GM12878 (cell line): ENCODE measurements at regions not wholly inside any gene's neighbourhood (a gene's known extent, or its start where the extent isn't known, plus 50 kb on each side); places are given as distances from the start of the nearest gene placed in this dataset.

ENCODE experiments used
- BACH1 ChIP-seq: fragments of 450-650 bp; IDR thresholded peaks from 2 replicates; pipeline ENCODE4 v1.6.1; 2017; ENCODE audit warnings: mild to moderate bottlenecking, borderline replicate concordance
- BRCA1 ChIP-seq: IDR thresholded peaks from 2 replicates; pipeline ENCODE4 v1.6.1; 2011; ENCODE audit warnings: low read depth, low read length, improper control_type of control experiment
- CBFB ChIP-seq: IDR thresholded peaks from 2 replicates; pipeline ENCODE4 v1.6.1; 2016; ENCODE audit warnings: antibody characterized with exemption, low read depth
- CHD1 ChIP-seq: IDR thresholded peaks from 2 replicates; pipeline ENCODE4 v1.6.1; 2012; ENCODE audit warnings: low read depth, low read length, improper control_type of control experiment
- CHD2 ChIP-seq: IDR thresholded peaks from 2 replicates; pipeline ENCODE4 v1.6.1; 2011; ENCODE audit warnings: low read depth, low read length, improper control_type of control experiment, borderline replicate concordance
- CREB1 ChIP-seq: IDR thresholded peaks from 2 replicates; pipeline ENCODE4 v1.6.1; 2012; ENCODE audit warnings: low read depth, mild to moderate bottlenecking, inconsistent platforms
- IRF4 ChIP-seq: IDR thresholded peaks from 2 replicates; pipeline ENCODE4 v1.6.1; 2011; ENCODE audit warnings: low read depth, low read length
- KLF5 ChIP-seq: fragments of 450-650 bp; IDR thresholded peaks from 2 replicates; pipeline ENCODE4 v1.6.1; 2014; ENCODE audit warnings: mild to moderate bottlenecking; ENCODE audit not compliant: partially characterized antibody
- LARP7 ChIP-seq: fragments of 450-650 bp; IDR thresholded peaks from 2 replicates; pipeline ENCODE4 v1.6.1; 2017; ENCODE audit warnings: mild to moderate bottlenecking
- MEF2B ChIP-seq: fragments of 450-650 bp; IDR thresholded peaks from 2 replicates; pipeline ENCODE4 v1.6.1; 2018; ENCODE audit warnings: mild to moderate bottlenecking, moderate library complexity; ENCODE audit not compliant: partially characterized antibody, poor library complexity, severe bottlenecking
- MTA3 ChIP-seq: IDR thresholded peaks from 2 replicates; pipeline ENCODE4 v1.6.1; 2012; ENCODE audit warnings: low read length, inconsistent platforms, borderline replicate concordance
- MXI1 ChIP-seq: fragments of 150-350 bp; IDR thresholded peaks from 2 replicates; pipeline ENCODE4 v1.6.1; 2011; ENCODE audit warnings: low read depth, mild to moderate bottlenecking, inconsistent platforms, low read length, improper control_type of control experiment
- NR2F1 ChIP-seq: fragments of 450-650 bp; conservative IDR thresholded peaks from 2 replicates; pipeline ENCODE4 v1.6.1; 2017; ENCODE audit warnings: mild to moderate bottlenecking
- NRF1 ChIP-seq: conservative IDR thresholded peaks from 2 replicates; pipeline ENCODE4 v1.6.1; 2011; ENCODE audit warnings: mild to moderate bottlenecking, low read depth, low read length, improper control_type of control experiment
- RELA ChIP-seq: fragments of 450-650 bp; IDR thresholded peaks from 2 replicates; pipeline ENCODE4 v1.8.0; 2014; ENCODE audit warnings: borderline replicate concordance; ENCODE audit not compliant: partially characterized antibody
- SIN3A ChIP-seq: IDR thresholded peaks from 2 replicates; pipeline ENCODE4 v1.6.1; 2012; ENCODE audit warnings: low read depth, low read length, improper control_type of control experiment
- SMAD5 ChIP-seq: IDR thresholded peaks from 2 replicates; pipeline ENCODE4 v1.6.1; 2016; ENCODE audit warnings: antibody characterized with exemption, low read depth
- SMC3 ChIP-seq: IDR thresholded peaks from 2 replicates; pipeline ENCODE4 v1.6.1; 2011; ENCODE audit warnings: low read length, improper control_type of control experiment, borderline replicate concordance
- SREBF2 ChIP-seq: IDR thresholded peaks from 2 replicates; pipeline ENCODE4 v1.6.1; 2012; ENCODE audit warnings: mild to moderate bottlenecking, low read length
- SUPT20H ChIP-seq: IDR thresholded peaks from 2 replicates; pipeline ENCODE4 v1.6.1; 2011; ENCODE audit warnings: low read depth, mild to moderate bottlenecking, low read length, moderate library complexity, borderline replicate concordance; ENCODE audit not compliant: control insufficient read depth
- TBL1XR1 ChIP-seq: IDR thresholded peaks from 2 replicates; pipeline ENCODE4 v1.6.1; 2012; ENCODE audit warnings: low read depth, low read length, improper control_type of control experiment
- TCF12 ChIP-seq: IDR thresholded peaks from 2 replicates; pipeline ENCODE4 v1.6.1; 2011; ENCODE audit warnings: low read depth, mild to moderate bottlenecking, low read length
- ZBED1 ChIP-seq: IDR thresholded peaks from 2 replicates; pipeline ENCODE4 v1.6.1; 2016; ENCODE audit warnings: borderline replicate concordance
- ZNF24 ChIP-seq: fragments of 450-650 bp; IDR thresholded peaks from 2 replicates; pipeline ENCODE4 v1.6.1; 2017; ENCODE audit warnings: antibody characterized with exemption, mild to moderate bottlenecking
- TF ChIP-seq, protein P1 (sequence below): fragments of 450-650 bp; IDR thresholded peaks from 2 replicates; pipeline ENCODE4 v1.6.1; 2017; ENCODE audit warnings: borderline replicate concordance
- TF ChIP-seq, protein P2 (sequence below), 3 experiments: IDR thresholded peaks in 2 of 3; conservative IDR thresholded peaks in 1 of 3; 2 replicates each; pipeline ENCODE4 v1.5.1; 2011; ENCODE audit warnings: low read depth in 3 of 3, low read length in 3 of 3, mild to moderate bottlenecking in 3 of 3, control low read depth in 2 of 3, moderate library complexity in 2 of 3, inconsistent platforms in 1 of 3, mixed read lengths in 1 of 3; ENCODE audit not compliant: control insufficient read depth in 2 of 3, insufficient read depth in 1 of 3; ENCODE audit errors: extremely low read depth in 1 of 3
- TF ChIP-seq, protein P3 (sequence below): fragments of 450-650 bp; IDR thresholded peaks from 2 replicates; pipeline ENCODE4 v1.6.1; 2018; ENCODE audit warnings: mild to moderate bottlenecking, low read depth, moderate library complexity; ENCODE audit not compliant: partially characterized antibody

DNA sequence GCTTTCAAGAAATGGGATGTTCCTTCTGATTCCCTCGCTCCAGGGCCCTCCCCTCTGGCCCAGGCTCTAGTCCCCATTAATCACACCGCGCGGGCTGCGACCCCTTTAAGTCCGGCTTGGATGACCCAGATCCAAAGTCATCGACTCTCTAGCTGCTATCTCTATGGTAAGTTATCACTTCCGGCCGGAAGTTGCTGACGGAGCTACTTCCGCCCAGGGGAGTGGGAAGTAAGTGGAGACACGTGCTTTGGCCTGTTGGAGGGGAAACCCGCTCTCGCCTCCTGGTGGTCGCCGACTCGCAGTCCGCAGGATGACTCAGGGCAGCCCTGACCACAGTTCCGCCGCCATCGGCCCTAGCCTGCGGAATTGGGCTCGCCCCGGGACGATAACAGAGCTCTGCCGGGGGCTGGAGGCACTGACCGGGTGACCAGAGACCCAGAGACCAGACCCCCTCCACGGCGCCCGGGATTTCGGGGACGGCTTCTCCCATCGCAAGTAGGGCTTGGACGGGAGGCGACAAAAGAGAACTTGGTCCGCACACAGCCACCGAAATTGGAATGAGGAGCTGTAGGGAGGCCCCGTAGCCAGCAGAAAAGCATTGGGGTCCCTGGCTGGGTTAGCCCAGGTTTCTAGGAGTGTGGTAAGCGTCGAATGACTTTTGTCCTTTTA lies 52.2 kb upstream of the SEC14L1 start (continued):
- TF ChIP-seq KLF5 (peak; percentile 64), ZNF24 (no peak), CHD2 (peak; percentile 79), MXI1 (peak; percentile 99), CHD1 (peak; percentile 89; the same call in 1 of the 2 replicates), TCF12 (peak; percentile 62; the same call in 1 of the 2 replicates), LARP7 (peak; percentile 71), SMAD5 (peak; percentile 82), RELA (peak; percentile 81), TBL1XR1 (peak; percentile 75; the same call in 1 of the 2 replicates), MEF2B (peak; percentile 45), BRCA1 (no peak), CBFB (peak; percentile 93), MTA3 (no peak), SIN3A (peak; percentile 92), SMC3 (peak; percentile 36), NRF1 (no peak; the same call in 1 of the 2 replicates), BACH1 (peak; percentile 51), ZBED1 (peak; percentile 82; the same call in 1 of the 2 replicates), SREBF2 (no peak; the same call in 1 of the 2 replicates), CREB1 (peak; percentile 93), NR2F1 (peak; percentile 36; the same call in 1 of the 2 replicates), IRF4 (peak; percentile 84), SUPT20H (no peak)
- TF ChIP-seq, protein P1, sequence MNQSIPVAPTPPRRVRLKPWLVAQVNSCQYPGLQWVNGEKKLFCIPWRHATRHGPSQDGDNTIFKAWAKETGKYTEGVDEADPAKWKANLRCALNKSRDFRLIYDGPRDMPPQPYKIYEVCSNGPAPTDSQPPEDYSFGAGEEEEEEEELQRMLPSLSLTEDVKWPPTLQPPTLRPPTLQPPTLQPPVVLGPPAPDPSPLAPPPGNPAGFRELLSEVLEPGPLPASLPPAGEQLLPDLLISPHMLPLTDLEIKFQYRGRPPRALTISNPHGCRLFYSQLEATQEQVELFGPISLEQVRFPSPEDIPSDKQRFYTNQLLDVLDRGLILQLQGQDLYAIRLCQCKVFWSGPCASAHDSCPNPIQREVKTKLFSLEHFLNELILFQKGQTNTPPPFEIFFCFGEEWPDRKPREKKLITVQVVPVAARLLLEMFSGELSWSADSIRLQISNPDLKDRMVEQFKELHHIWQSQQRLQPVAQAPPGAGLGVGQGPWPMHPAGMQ = no peak
- TF ChIP-seq, protein P2, sequence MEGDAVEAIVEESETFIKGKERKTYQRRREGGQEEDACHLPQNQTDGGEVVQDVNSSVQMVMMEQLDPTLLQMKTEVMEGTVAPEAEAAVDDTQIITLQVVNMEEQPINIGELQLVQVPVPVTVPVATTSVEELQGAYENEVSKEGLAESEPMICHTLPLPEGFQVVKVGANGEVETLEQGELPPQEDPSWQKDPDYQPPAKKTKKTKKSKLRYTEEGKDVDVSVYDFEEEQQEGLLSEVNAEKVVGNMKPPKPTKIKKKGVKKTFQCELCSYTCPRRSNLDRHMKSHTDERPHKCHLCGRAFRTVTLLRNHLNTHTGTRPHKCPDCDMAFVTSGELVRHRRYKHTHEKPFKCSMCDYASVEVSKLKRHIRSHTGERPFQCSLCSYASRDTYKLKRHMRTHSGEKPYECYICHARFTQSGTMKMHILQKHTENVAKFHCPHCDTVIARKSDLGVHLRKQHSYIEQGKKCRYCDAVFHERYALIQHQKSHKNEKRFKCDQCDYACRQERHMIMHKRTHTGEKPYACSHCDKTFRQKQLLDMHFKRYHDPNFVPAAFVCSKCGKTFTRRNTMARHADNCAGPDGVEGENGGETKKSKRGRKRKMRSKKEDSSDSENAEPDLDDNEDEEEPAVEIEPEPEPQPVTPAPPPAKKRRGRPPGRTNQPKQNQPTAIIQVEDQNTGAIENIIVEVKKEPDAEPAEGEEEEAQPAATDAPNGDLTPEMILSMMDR (IDR thresholded peaks at IDR 0.05 in 2 of 3, conservative IDR thresholded peaks at IDR 0.05 in 1 of 3; ENCODE audit: control insufficient read depth in 2 of 3, extremely low read depth in 1 of 3, insufficient read depth in 1 of 3, low read depth in 3 of 3, low read length in 3 of 3) = peak; percentile 61 to 77 (median 66)
- TF ChIP-seq, protein P3, sequence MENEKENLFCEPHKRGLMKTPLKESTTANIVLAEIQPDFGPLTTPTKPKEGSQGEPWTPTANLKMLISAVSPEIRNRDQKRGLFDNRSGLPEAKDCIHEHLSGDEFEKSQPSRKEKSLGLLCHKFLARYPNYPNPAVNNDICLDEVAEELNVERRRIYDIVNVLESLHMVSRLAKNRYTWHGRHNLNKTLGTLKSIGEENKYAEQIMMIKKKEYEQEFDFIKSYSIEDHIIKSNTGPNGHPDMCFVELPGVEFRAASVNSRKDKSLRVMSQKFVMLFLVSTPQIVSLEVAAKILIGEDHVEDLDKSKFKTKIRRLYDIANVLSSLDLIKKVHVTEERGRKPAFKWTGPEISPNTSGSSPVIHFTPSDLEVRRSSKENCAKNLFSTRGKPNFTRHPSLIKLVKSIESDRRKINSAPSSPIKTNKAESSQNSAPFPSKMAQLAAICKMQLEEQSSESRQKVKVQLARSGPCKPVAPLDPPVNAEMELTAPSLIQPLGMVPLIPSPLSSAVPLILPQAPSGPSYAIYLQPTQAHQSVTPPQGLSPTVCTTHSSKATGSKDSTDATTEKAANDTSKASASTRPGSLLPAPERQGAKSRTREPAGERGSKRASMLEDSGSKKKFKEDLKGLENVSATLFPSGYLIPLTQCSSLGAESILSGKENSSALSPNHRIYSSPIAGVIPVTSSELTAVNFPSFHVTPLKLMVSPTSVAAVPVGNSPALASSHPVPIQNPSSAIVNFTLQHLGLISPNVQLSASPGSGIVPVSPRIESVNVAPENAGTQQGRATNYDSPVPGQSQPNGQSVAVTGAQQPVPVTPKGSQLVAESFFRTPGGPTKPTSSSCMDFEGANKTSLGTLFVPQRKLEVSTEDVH = peak; percentile 87
